KMS-11 (cell line): ENCODE measurements at regions not wholly inside any gene's neighbourhood (a gene's known extent, or its start where the extent isn't known, plus 50 kb on each side); places are given as distances from the start of the nearest gene placed in this dataset.

Source experiments
- H2AFZ ChIP-seq: fragments of 200-600 bp; sonication (generic); 2 replicates; pipeline ENCODE4 v1.6.1; 2016; ENCODE audit warnings: antibody characterized with exemption, mixed run types, low read depth
- H3K27ac ChIP-seq: fragments of 200-600 bp; sonication (generic); 2 replicates; pipeline ENCODE4 v1.6.1; 2016; ENCODE audit warnings: mild to moderate bottlenecking, mixed run types
- H3K27me3 ChIP-seq: fragments of 200-600 bp; sonication (generic); 2 replicates; pipeline ENCODE4 v1.6.1; 2017; ENCODE audit warnings: mild to moderate bottlenecking, low read depth, mixed run types, moderate library complexity; ENCODE audit not compliant: insufficient read depth
- H3K36me3 ChIP-seq: fragments of 200-600 bp; sonication (generic); 2 replicates; pipeline ENCODE4 v1.6.1; 2017; ENCODE audit warnings: mild to moderate bottlenecking, mixed run types; ENCODE audit not compliant: insufficient read depth
- H3K4me1 ChIP-seq: fragments of 200-600 bp; sonication (generic); 2 replicates; pipeline ENCODE4 v1.6.1; 2016; ENCODE audit warnings: mild to moderate bottlenecking, low read depth, mixed run types; ENCODE audit not compliant: poor library complexity, severe bottlenecking
- H3K4me2 ChIP-seq: fragments of 200-600 bp; sonication (generic); 2 replicates; pipeline ENCODE4 v1.7.0; 2016; ENCODE audit warnings: mild to moderate bottlenecking, mixed run types
- H3K4me3 ChIP-seq: fragments of 200-600 bp; sonication (generic); IDR thresholded peaks from 2 replicates; pipeline ENCODE4 v1.6.1; 2017; ENCODE audit warnings: low read depth, low read length, mixed read lengths; ENCODE audit not compliant: insufficient read depth
- H3K79me2 ChIP-seq: fragments of 200-600 bp; sonication (generic); 2 replicates; pipeline ENCODE4 v1.6.1; 2016; ENCODE audit warnings: low read depth, mixed run types; ENCODE audit not compliant: insufficient read depth
- H3K9ac ChIP-seq: fragments of 200-600 bp; sonication (generic); 2 replicates; pipeline ENCODE4 v1.6.1; 2016; ENCODE audit warnings: mild to moderate bottlenecking, mixed run types
- H4K20me1 ChIP-seq: fragments of 200-600 bp; sonication (generic); 2 replicates; pipeline ENCODE4 v1.6.1; 2016; ENCODE audit warnings: mild to moderate bottlenecking, mixed run types; ENCODE audit not compliant: insufficient read depth
- TF ChIP-seq, protein P1 (sequence below): fragments of 200-600 bp; sonication (generic); conservative IDR thresholded peaks from 2 replicates; pipeline ENCODE4 v1.6.1; 2017; ENCODE audit warnings: low read depth, mild to moderate bottlenecking, antibody characterized with exemption, low read length, moderate library complexity, mixed read lengths

DNA sequence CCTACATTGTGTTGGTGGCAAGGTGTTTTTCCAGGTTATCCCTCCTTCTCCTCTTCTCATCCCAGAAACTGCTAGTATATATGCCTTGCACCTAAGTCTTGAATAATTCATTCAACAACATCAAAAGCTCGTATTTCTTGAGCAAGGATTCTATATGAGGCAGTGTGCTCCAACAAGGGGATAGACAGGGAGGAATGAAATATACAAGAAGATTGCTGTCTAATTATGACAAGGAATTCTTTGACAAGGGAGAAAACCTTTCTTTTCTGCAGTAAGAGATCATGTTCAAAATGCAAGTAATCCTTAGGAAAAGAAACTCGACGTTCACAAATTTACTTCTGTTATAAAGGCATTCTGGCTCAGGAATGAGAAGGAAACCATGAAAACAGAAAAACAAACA is 788.6 kb downstream of the TDRD15 start:
- Histone ChIP-seq H4K20me1 (no peaks in the 10 kb centered on the region), H2AFZ (no peak overlapping the region), H3K79me2 (no peaks in the 10 kb centered on the region), H3K36me3 (no peaks in the 10 kb centered on the region), H3K27ac (no peak overlapping the region), H3K4me3 (no peak overlapping the region), H3K4me1 (peaks cover 5% of the 10 kb centered on the region), H3K9ac (no peak overlapping the region), H3K27me3 (no peaks in the 10 kb centered on the region), H3K4me2 (no peak overlapping the region)
- TF ChIP-seq, protein P1, sequence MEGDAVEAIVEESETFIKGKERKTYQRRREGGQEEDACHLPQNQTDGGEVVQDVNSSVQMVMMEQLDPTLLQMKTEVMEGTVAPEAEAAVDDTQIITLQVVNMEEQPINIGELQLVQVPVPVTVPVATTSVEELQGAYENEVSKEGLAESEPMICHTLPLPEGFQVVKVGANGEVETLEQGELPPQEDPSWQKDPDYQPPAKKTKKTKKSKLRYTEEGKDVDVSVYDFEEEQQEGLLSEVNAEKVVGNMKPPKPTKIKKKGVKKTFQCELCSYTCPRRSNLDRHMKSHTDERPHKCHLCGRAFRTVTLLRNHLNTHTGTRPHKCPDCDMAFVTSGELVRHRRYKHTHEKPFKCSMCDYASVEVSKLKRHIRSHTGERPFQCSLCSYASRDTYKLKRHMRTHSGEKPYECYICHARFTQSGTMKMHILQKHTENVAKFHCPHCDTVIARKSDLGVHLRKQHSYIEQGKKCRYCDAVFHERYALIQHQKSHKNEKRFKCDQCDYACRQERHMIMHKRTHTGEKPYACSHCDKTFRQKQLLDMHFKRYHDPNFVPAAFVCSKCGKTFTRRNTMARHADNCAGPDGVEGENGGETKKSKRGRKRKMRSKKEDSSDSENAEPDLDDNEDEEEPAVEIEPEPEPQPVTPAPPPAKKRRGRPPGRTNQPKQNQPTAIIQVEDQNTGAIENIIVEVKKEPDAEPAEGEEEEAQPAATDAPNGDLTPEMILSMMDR, result no peak

- H4K20me1 ChIP-seq, result no peaks in the 10 kb centered on the region
- no peak overlapping the region for H3K4me2 ChIP-seq
- H3K27me3 ChIP-seq, result no peaks in the 10 kb centered on the region
- no peak overlapping the region for H3K9ac ChIP-seq
- no peak overlapping the region for H2AFZ ChIP-seq
- no peaks in the 10 kb centered on the region for H3K36me3 ChIP-seq
- no peak overlapping the region for H3K4me3 ChIP-seq
- H3K79me2 ChIP-seq, result no peaks in the 10 kb centered on the region
- H3K27ac ChIP-seq, result no peak overlapping the region
- TF ChIP-seq, protein P1, result no peak
- H3K4me1 ChIP-seq, result peaks cover 5% of the 10 kb centered on the region
These were observed 791.4 kb downstream of the TDRD15 start for GRCh38 chr2:21915201-21915600.

DNA sequence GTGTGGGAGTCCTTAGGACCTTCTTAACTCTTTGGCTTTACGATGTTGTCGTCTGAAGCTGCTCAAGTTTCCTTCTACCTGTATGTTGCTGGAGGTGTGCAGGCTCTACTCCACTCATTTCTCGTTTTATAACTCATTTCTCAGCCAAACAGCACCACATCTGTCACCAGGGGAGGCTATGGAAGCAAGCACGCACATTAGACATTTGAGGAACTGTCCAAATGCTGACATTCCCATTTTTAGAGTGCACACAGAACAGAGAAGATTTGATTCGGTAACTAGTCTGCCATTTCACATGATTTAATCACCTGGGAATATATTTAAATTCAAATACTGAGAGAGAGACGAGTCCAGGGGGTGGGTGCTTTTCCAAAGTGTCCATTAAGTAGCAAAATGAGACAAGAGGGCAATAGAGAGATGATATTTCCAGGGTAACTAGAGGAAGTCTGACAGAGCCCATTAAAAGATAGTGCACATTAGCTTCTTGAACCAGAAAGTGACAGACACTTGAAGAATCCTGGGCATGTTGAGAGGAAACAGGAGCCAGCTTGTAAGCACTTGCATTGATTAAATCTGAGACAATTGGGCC is 793.3 kb downstream of the TDRD15 start:
- Histone ChIP-seq H4K20me1 (no peaks in the 10 kb centered on the region), H3K4me2 (no peak overlapping the region), H3K27me3 (no peaks in the 10 kb centered on the region), H2AFZ (no peak overlapping the region), H3K36me3 (no peaks in the 10 kb centered on the region), H3K79me2 (no peaks in the 10 kb centered on the region), H3K4me1 (no peaks in the 10 kb centered on the region), H3K27ac (no peak overlapping the region), H3K4me3 (no peak overlapping the region), H3K9ac (no peak overlapping the region)
- TF ChIP-seq, protein P1, result no peak

- no peak overlapping the region for H2AFZ ChIP-seq
- no peak overlapping the region for H3K9ac ChIP-seq
- H3K36me3 ChIP-seq, result no peaks in the 10 kb centered on the region
- H3K79me2 ChIP-seq, result no peaks in the 10 kb centered on the region
- no peak overlapping the region for H3K27ac ChIP-seq
- no peaks in the 10 kb centered on the region for H4K20me1 ChIP-seq
- H3K4me1 ChIP-seq, result peaks cover 7% of the 10 kb centered on the region
- no peaks in the 10 kb centered on the region for H3K27me3 ChIP-seq
- TF ChIP-seq, protein P1, result no peak
- H3K4me2 ChIP-seq, result no peak overlapping the region
- H3K4me3 ChIP-seq, result no peak overlapping the region
These were observed 797.0 kb downstream of the TDRD15 start for GRCh38 chr2:21920721-21921120.
